Erythroblast (primary cell): ENCODE measurements at regions not wholly inside any gene's neighbourhood (a gene's known extent, or its start where the extent isn't known, plus 50 kb on each side); places are given as distances from the start of the nearest gene placed in this dataset.

Experiments used
- GATA1 ChIP-seq: IDR thresholded peaks from 2 replicates; pipeline ENCODE4 v1.6.1; 2011; ENCODE audit warnings: low read depth, mild to moderate bottlenecking, control low read depth, low read length, moderate library complexity
- POLR2A ChIP-seq: IDR thresholded peaks from 2 replicates; pipeline ENCODE4 v1.6.1; 2011; ENCODE audit warnings: mild to moderate bottlenecking, low read length

DNA sequence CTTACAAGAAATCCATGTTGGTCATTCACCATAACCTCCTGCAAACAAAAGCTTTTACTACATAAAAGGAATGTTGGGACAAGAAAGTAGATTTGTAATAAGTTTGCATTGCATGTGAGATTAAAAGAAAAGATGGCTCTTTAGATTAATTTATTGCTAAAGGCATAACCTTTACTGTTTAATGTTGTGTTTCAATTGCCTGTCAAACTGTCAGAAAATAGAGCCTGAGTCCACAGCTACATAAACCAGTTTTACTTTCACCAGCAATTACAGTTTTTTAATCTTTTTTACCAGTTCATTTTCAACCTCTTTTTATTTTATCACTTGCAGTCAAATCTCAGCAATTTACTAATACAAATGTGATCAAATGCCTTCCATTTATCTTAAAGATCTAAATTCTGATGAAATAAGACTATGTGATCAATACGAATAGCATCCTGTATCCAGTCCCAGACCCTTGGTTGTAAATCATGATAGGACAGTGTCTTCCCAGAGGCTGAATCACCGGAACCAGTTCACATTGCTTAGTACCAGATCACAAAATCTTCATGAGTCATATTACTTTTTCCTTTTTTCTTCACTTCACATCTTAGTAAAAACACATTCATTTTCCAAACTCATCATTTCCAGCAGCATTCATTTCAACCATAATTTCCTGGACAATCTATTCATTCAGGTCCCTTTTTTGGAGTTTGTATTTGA is 95.4 kb upstream of the FRG1 start:
- TF ChIP-seq POLR2A (no peak), GATA1 (no peak)
